HG03196 (cell line): ENCODE measurements at regions not wholly inside any gene's neighbourhood (a gene's known extent, or its start where the extent isn't known, plus 50 kb on each side); places are given as distances from the start of the nearest gene placed in this dataset.

Source experiments
- ATAC-seq: cut with Tn5 transposase; IDR thresholded peaks from one replicate; pipeline ENCODE4 v1.9.1; 2021; ENCODE audit not compliant: unreplicated experiment

- ATAC-seq = no peak
Measured at GRCh38 chr10:104574838-104575237, 66.3 kb upstream of the SORCS3 start.

- no peak for ATAC-seq
Measured at GRCh38 chr10:104576611-104577010, 64.5 kb upstream of the SORCS3 start.

GRCh38 chr10:104577163-104577562 lies 63.9 kb upstream of the SORCS3 start:
- no peak for ATAC-seq

GRCh38 chr10:104577861-104578521 lies 63.1 kb upstream of the SORCS3 start:
- no peak for ATAC-seq

GRCh38 chr10:104578671-104579070 lies 62.4 kb upstream of the SORCS3 start:
- no peak for ATAC-seq

GRCh38 chr10:104579136-104579535 lies 62.0 kb upstream of the SORCS3 start:
- ATAC-seq = no peak

- ATAC-seq = no peak
Measured at GRCh38 chr10:104580321-104580720, 60.8 kb upstream of the SORCS3 start.

- peak; percentile 72 for ATAC-seq
Measured at GRCh38 chr10:104580774-104581675, 60.1 kb upstream of the SORCS3 start.

- ATAC-seq = no peak
Measured at GRCh38 chr10:104581884-104582601, 59.0 kb upstream of the SORCS3 start.

GRCh38 chr10:104582602-104582951 lies 58.5 kb upstream of the SORCS3 start:
- ATAC-seq = no peak

- no peak for ATAC-seq
Measured at GRCh38 chr10:104582966-104583365, 58.1 kb upstream of the SORCS3 start.

- ATAC-seq = no peak
Measured at GRCh38 chr10:104584541-104584940, 56.5 kb upstream of the SORCS3 start.

GRCh38 chr10:104587751-104588150 lies 53.3 kb upstream of the SORCS3 start:
- ATAC-seq = no peak

- no peak for ATAC-seq
Measured at GRCh38 chr10:104589431-104589830, 51.7 kb upstream of the SORCS3 start.

- no peak for ATAC-seq
Measured at GRCh38 chr10:104589871-104590270, 51.2 kb upstream of the SORCS3 start.
